WTC11 (cell line): ENCODE measurements at regions not wholly inside any gene's neighbourhood (a gene's known extent, or its start where the extent isn't known, plus 50 kb on each side); places are given as distances from the start of the nearest gene placed in this dataset.

Experiments used
- ATAC-seq: fragments of 200-7000 bp; cut with Tn5 transposase; 2 replicates; pipeline ENCODE4 v1.10.0; 2021; ENCODE audit warnings: mild to moderate bottlenecking, moderate library complexity
- CTCF ChIA-PET: fragments of 300-600 bp; sonication (Branson Sonifier 250); formaldehyde crosslinking; loops from one replicate; lab custom pipeline; 2021; ENCODE audit warnings: antibody characterized with exemption; lab: Charles Lee
- POLR2A ChIA-PET: fragments of 350-600 bp; sonication (Branson Sonifier 250); formaldehyde crosslinking; loops from one replicate; lab custom pipeline; 2021; ENCODE audit warnings: antibody characterized with exemption; lab: Charles Lee
- DNase-seq: peaks from one replicate; pipeline ENCODE4 v3.0.0; 2021; ENCODE audit warnings: low spot score
- H3K27ac Mint-ChIP-seq: 2 replicates; pipeline ENCODE4 v1.8.0; 2021; ENCODE audit warnings: mixed read lengths
- H3K27me3 Mint-ChIP-seq: 2 replicates; pipeline ENCODE4 v1.8.0; 2021; ENCODE audit warnings: low read depth, mild to moderate bottlenecking, moderate library complexity, mixed read lengths
- H3K36me3 Mint-ChIP-seq: 2 replicates; pipeline ENCODE4 v1.8.0; 2021; ENCODE audit warnings: mixed read lengths
- H3K4me1 Mint-ChIP-seq: 2 replicates; pipeline ENCODE4 v1.8.0; 2022; ENCODE audit warnings: mixed read lengths
- H3K4me3 Mint-ChIP-seq: 2 replicates; pipeline ENCODE4 v1.8.0; 2021; ENCODE audit warnings: mild to moderate bottlenecking, moderate library complexity, mixed read lengths
- H3K9me3 Mint-ChIP-seq: 2 replicates; pipeline ENCODE4 v1.8.0; 2021; ENCODE audit warnings: mixed read lengths
- AR ChIP-seq: fragments of 250-450 bp; sonication (Bioruptor Pico); IDR thresholded peaks from 2 replicates; pipeline ENCODE4 v1.9.0; 2021; ENCODE audit warnings: mild to moderate bottlenecking
- ATF3 ChIP-seq: sonication (generic); formaldehyde crosslinking; conservative IDR thresholded peaks from 2 replicates; pipeline ENCODE4 v1.8.1; 2022; ENCODE audit warnings: mild to moderate bottlenecking, missing genetic modification reagents
- E2F4 ChIP-seq: sonication (generic); formaldehyde crosslinking; IDR thresholded peaks from 2 replicates; pipeline ENCODE4 v1.8.1; 2022; ENCODE audit warnings: low read depth, mild to moderate bottlenecking, moderate library complexity, missing genetic modification reagents, borderline replicate concordance
- ETV6 ChIP-seq: sonication (generic); formaldehyde crosslinking; IDR thresholded peaks from 2 replicates; pipeline ENCODE4 v1.8.1; 2022; ENCODE audit warnings: mild to moderate bottlenecking, missing genetic modification reagents
- FOXJ3 ChIP-seq: sonication (generic); formaldehyde crosslinking; IDR thresholded peaks from 2 replicates; pipeline ENCODE4 v1.9.0; 2021; ENCODE audit warnings: missing genetic modification reagents, mild to moderate bottlenecking, borderline replicate concordance
- HMGXB4 ChIP-seq: sonication (generic); formaldehyde crosslinking; IDR thresholded peaks from 2 replicates; pipeline ENCODE4 v1.8.1; 2023; ENCODE audit warnings: mild to moderate bottlenecking, moderate library complexity, missing genetic modification reagents
- MYBL2 ChIP-seq: sonication (generic); formaldehyde crosslinking; IDR thresholded peaks from 2 replicates; pipeline ENCODE4 v1.8.1; 2023; ENCODE audit warnings: mild to moderate bottlenecking, moderate library complexity, missing genetic modification reagents
- RELA ChIP-seq: sonication (generic); formaldehyde crosslinking; IDR thresholded peaks from 2 replicates; pipeline ENCODE4 v1.8.1; 2022; ENCODE audit warnings: missing genetic modification reagents, mild to moderate bottlenecking, borderline replicate concordance
- SMAD4 ChIP-seq: sonication (generic); formaldehyde crosslinking; IDR thresholded peaks from 2 replicates; pipeline ENCODE4 v1.8.0; 2022; ENCODE audit warnings: mild to moderate bottlenecking, missing genetic modification reagents
- USF1 ChIP-seq: sonication (generic); formaldehyde crosslinking; IDR thresholded peaks from 2 replicates; pipeline ENCODE4 v1.8.0; 2022; ENCODE audit warnings: mild to moderate bottlenecking, missing genetic modification reagents
- ZBTB21 ChIP-seq: sonication (generic); formaldehyde crosslinking; IDR thresholded peaks from 2 replicates; pipeline ENCODE4 v1.8.1; 2023; ENCODE audit warnings: mild to moderate bottlenecking, missing genetic modification reagents, borderline replicate concordance
- ZNF219 ChIP-seq: sonication (generic); formaldehyde crosslinking; IDR thresholded peaks from 2 replicates; pipeline ENCODE4 v1.8.0; 2023; ENCODE audit warnings: missing genetic modification reagents, mild to moderate bottlenecking, borderline replicate concordance
- ZNF416 ChIP-seq: fragments of 250-450 bp; sonication (Bioruptor Pico); IDR thresholded peaks from 2 replicates; pipeline ENCODE4 v1.9.0; 2021; ENCODE audit warnings: mild to moderate bottlenecking, inconsistent platforms
- ZNF512 ChIP-seq: sonication (generic); formaldehyde crosslinking; IDR thresholded peaks from 2 replicates; pipeline ENCODE4 v1.8.1; 2022; ENCODE audit warnings: missing genetic modification reagents, borderline replicate concordance

- no peak for TF ChIP-seq AR (CRISPR knock-in tag)
- TF ChIP-seq ATF3 = no peak
- no peak for TF ChIP-seq ZBTB21 (CRISPR knock-in tag)
These were observed 210.1 kb upstream of the FAT4 start (continued) for GRCh38 chr4:125104616-125105015.

GRCh38 chr4:125101719-125102118, 213.0 kb upstream of the FAT4 start:
- ATAC-seq = no peak
- H3K9me3 Mint-ChIP-seq = no peaks in the 10 kb centered on the region
- H3K4me3 Mint-ChIP-seq = no peak overlapping the region
- H3K4me1 Mint-ChIP-seq = peaks cover 12% of the 10 kb centered on the region
- POLR2A ChIA-PET = no interaction called here
- H3K27me3 Mint-ChIP-seq = no peaks in the 10 kb centered on the region
- no peak overlapping the region for H3K27ac Mint-ChIP-seq
- no peak for TF ChIP-seq SMAD4
- TF ChIP-seq, all 79 proteins: peak for 0
- no peaks in the 10 kb centered on the region for H3K36me3 Mint-ChIP-seq
- no peak for DNase-seq
- CTCF ChIA-PET = no interaction called here

GRCh38 chr4:125097729-125098128, 217.0 kb upstream of the FAT4 start:
- H3K4me3 Mint-ChIP-seq = no peak overlapping the region
- peaks cover 3% of the 10 kb centered on the region; the same call in 1 of the 2 replicates for H3K4me1 Mint-ChIP-seq
- CTCF ChIA-PET = no interaction called here
- POLR2A ChIA-PET = no interaction called here
- H3K27ac Mint-ChIP-seq = no peak overlapping the region
- TF ChIP-seq ETV6 = no peak
- TF ChIP-seq RELA (CRISPR knock-in tag) = no peak
- TF ChIP-seq ZNF512 (CRISPR knock-in tag) = no peak
- no peak for TF ChIP-seq MYBL2 (CRISPR knock-in tag)
- TF ChIP-seq ZNF219 (CRISPR knock-in tag) = no peak
- no peak for TF ChIP-seq ZNF416 (CRISPR knock-in tag)
- no peak for TF ChIP-seq E2F4 (CRISPR knock-in tag)
- TF ChIP-seq FOXJ3 (CRISPR knock-in tag) = no peak
- no peak for TF ChIP-seq USF1
- TF ChIP-seq AR (CRISPR knock-in tag) = no peak
- TF ChIP-seq HMGXB4 (CRISPR knock-in tag) = no peak
- TF ChIP-seq, all 79 proteins: peak for 0
- Mint-ChIP-seq H3K36me3 (no peaks in the 10 kb centered on the region), H3K27me3 (no peaks in the 10 kb centered on the region), H3K9me3 (no peaks in the 10 kb centered on the region)
- ATAC-seq = no peak
- DNase-seq = no peak
